Memory B cell (primary cell): ENCODE measurements at regions not wholly inside any gene's neighbourhood (a gene's known extent, or its start where the extent isn't known, plus 50 kb on each side); places are given as distances from the start of the nearest gene placed in this dataset.

Experiments used
- ATAC-seq: fragments of 150-1000 bp; cut with Tn5 transposase; 2 replicates; pipeline ENCODE4 v1.10.0; 2021; ENCODE audit warnings: low read depth, mild to moderate bottlenecking, moderate library complexity
- DNase-seq, 2 donors: peaks; one replicate each; pipeline ENCODE4 v3.0.0; 2022; ENCODE audit warnings: low spot score in 2 of 2
- H3K27ac Mint-ChIP-seq: one replicate; pipeline ENCODE4 v1.8.0; 2022; ENCODE audit warnings: mild to moderate bottlenecking, moderate library complexity, mixed read lengths
- H3K27me3 Mint-ChIP-seq: one replicate; pipeline ENCODE4 v1.8.0; 2022; ENCODE audit warnings: mixed read lengths
- H3K36me3 Mint-ChIP-seq: one replicate; pipeline ENCODE4 v1.8.0; 2022; ENCODE audit warnings: mild to moderate bottlenecking, mixed read lengths
- H3K4me1 Mint-ChIP-seq: one replicate; pipeline ENCODE4 v1.8.0; 2022; ENCODE audit warnings: mixed read lengths
- H3K4me3 Mint-ChIP-seq: one replicate; pipeline ENCODE4 v1.8.0; 2022; ENCODE audit warnings: mild to moderate bottlenecking, moderate library complexity, mixed read lengths
- H3K9me3 Mint-ChIP-seq: one replicate; pipeline ENCODE4 v1.8.0; 2022; ENCODE audit warnings: mixed read lengths

- peaks cover 2% of the 10 kb centered on the region for H3K4me1 Mint-ChIP-seq
- peaks cover 3% of the 10 kb centered on the region for H3K9me3 Mint-ChIP-seq
- H3K27ac Mint-ChIP-seq, result no peak overlapping the region
- H3K27me3 Mint-ChIP-seq, result no peaks in the 10 kb centered on the region
- ATAC-seq (no peak), DNase-seq (no peak)
- H3K36me3 Mint-ChIP-seq, result no peaks in the 10 kb centered on the region
- H3K4me3 Mint-ChIP-seq, result no peak overlapping the region
Observed at GRCh38 chr13:104784891-104785290, 1718.7 kb upstream of the SLC10A2 start.

GRCh38 chr13:104782741-104783140 is 1716.5 kb upstream of the SLC10A2 start:
- Mint-ChIP-seq H3K27me3 (no peaks in the 10 kb centered on the region), H3K9me3 (peaks cover 3% of the 10 kb centered on the region), H3K4me1 (peaks cover 2% of the 10 kb centered on the region), H3K4me3 (no peak overlapping the region), H3K36me3 (no peaks in the 10 kb centered on the region), H3K27ac (no peak overlapping the region)
- ATAC-seq (no peak), DNase-seq (no peak)

- Mint-ChIP-seq H3K4me3 (no peak overlapping the region), H3K4me1 (peaks cover 2% of the 10 kb centered on the region), H3K36me3 (no peaks in the 10 kb centered on the region), H3K27ac (no peak overlapping the region), H3K9me3 (peaks cover 3% of the 10 kb centered on the region), H3K27me3 (no peaks in the 10 kb centered on the region)
- ATAC-seq (no peak), DNase-seq (no peak)
Observed at GRCh38 chr13:104779311-104779993, 1713.2 kb upstream of the SLC10A2 start.

GRCh38 chr13:104773775-104774174 is 1707.6 kb upstream of the SLC10A2 start:
- no peak overlapping the region for H3K27ac Mint-ChIP-seq
- H3K4me3 Mint-ChIP-seq, result no peak overlapping the region
- no peaks in the 10 kb centered on the region for H3K27me3 Mint-ChIP-seq
- no peaks in the 10 kb centered on the region for H3K4me1 Mint-ChIP-seq
- no peak for ATAC-seq
- no peak for DNase-seq
- no peaks in the 10 kb centered on the region for H3K36me3 Mint-ChIP-seq
- no peaks in the 10 kb centered on the region for H3K9me3 Mint-ChIP-seq

- DNase-seq (no peak), ATAC-seq (no peak)
- H3K4me1 Mint-ChIP-seq, result no peaks in the 10 kb centered on the region
- H3K27ac Mint-ChIP-seq, result no peak overlapping the region
- no peaks in the 10 kb centered on the region for H3K9me3 Mint-ChIP-seq
- no peaks in the 10 kb centered on the region for H3K27me3 Mint-ChIP-seq
- H3K4me3 Mint-ChIP-seq, result no peak overlapping the region
- no peaks in the 10 kb centered on the region for H3K36me3 Mint-ChIP-seq
Observed at GRCh38 chr13:104769545-104769944, 1703.3 kb upstream of the SLC10A2 start.

- no peaks in the 10 kb centered on the region for H3K36me3 Mint-ChIP-seq
- H3K4me3 Mint-ChIP-seq, result no peak overlapping the region
- H3K27ac Mint-ChIP-seq, result no peak overlapping the region
- no peaks in the 10 kb centered on the region for H3K9me3 Mint-ChIP-seq
- no peaks in the 10 kb centered on the region for H3K27me3 Mint-ChIP-seq
- ATAC-seq (no peak), DNase-seq (no peak)
- no peaks in the 10 kb centered on the region for H3K4me1 Mint-ChIP-seq
Observed at GRCh38 chr13:104766319-104766718, 1700.1 kb upstream of the SLC10A2 start.

GRCh38 chr13:104764600-104764999 is 1698.4 kb upstream of the SLC10A2 start:
- no peaks in the 10 kb centered on the region for H3K36me3 Mint-ChIP-seq
- DNase-seq (no peak), ATAC-seq (no peak)
- H3K4me3 Mint-ChIP-seq, result no peak overlapping the region
- H3K9me3 Mint-ChIP-seq, result no peaks in the 10 kb centered on the region
- H3K27ac Mint-ChIP-seq, result no peak overlapping the region
- H3K4me1 Mint-ChIP-seq, result no peaks in the 10 kb centered on the region
- H3K27me3 Mint-ChIP-seq, result no peaks in the 10 kb centered on the region

- H3K4me1 Mint-ChIP-seq, result no peaks in the 10 kb centered on the region
- peaks cover 5% of the 10 kb centered on the region for H3K9me3 Mint-ChIP-seq
- no peak overlapping the region for H3K27ac Mint-ChIP-seq
- no peaks in the 10 kb centered on the region for H3K36me3 Mint-ChIP-seq
- H3K4me3 Mint-ChIP-seq, result no peak overlapping the region
- ATAC-seq (no peak), DNase-seq (no peak)
- H3K27me3 Mint-ChIP-seq, result no peaks in the 10 kb centered on the region
Observed at GRCh38 chr13:104759069-104759468, 1692.9 kb upstream of the SLC10A2 start.

GRCh38 chr13:104757712-104758111 is 1691.5 kb upstream of the SLC10A2 start:
- Mint-ChIP-seq H3K27ac (no peak overlapping the region), H3K36me3 (no peaks in the 10 kb centered on the region), H3K4me1 (no peaks in the 10 kb centered on the region), H3K27me3 (no peaks in the 10 kb centered on the region), H3K9me3 (peaks cover 5% of the 10 kb centered on the region), H3K4me3 (no peak overlapping the region)
- DNase-seq, result no peak
- no peak for ATAC-seq

GRCh38 chr13:104750377-104750776 is 1684.2 kb upstream of the SLC10A2 start:
- no peaks in the 10 kb centered on the region for H3K36me3 Mint-ChIP-seq
- DNase-seq, result no peak
- peaks cover 1% of the 10 kb centered on the region for H3K9me3 Mint-ChIP-seq
- no peak overlapping the region for H3K27ac Mint-ChIP-seq
- H3K27me3 Mint-ChIP-seq, result no peaks in the 10 kb centered on the region
- H3K4me1 Mint-ChIP-seq, result no peaks in the 10 kb centered on the region
- ATAC-seq, result no peak
- no peak overlapping the region for H3K4me3 Mint-ChIP-seq

GRCh38 chr13:104740641-104741222 is 1674.5 kb upstream of the SLC10A2 start:
- DNase-seq, result no peak
- Mint-ChIP-seq H3K36me3 (no peaks in the 10 kb centered on the region), H3K4me3 (no peak overlapping the region), H3K27ac (no peak overlapping the region), H3K9me3 (no peaks in the 10 kb centered on the region), H3K27me3 (no peaks in the 10 kb centered on the region), H3K4me1 (no peaks in the 10 kb centered on the region)
- no peak for ATAC-seq

- ATAC-seq (no peak), DNase-seq (no peak)
- no peaks in the 10 kb centered on the region for H3K27me3 Mint-ChIP-seq
- H3K36me3 Mint-ChIP-seq, result no peaks in the 10 kb centered on the region
- no peaks in the 10 kb centered on the region for H3K4me1 Mint-ChIP-seq
- H3K4me3 Mint-ChIP-seq, result no peak overlapping the region
- H3K9me3 Mint-ChIP-seq, result no peaks in the 10 kb centered on the region
- H3K27ac Mint-ChIP-seq, result no peak overlapping the region
Observed at GRCh38 chr13:104737713-104738112, 1671.5 kb upstream of the SLC10A2 start.

- DNase-seq (no peak), ATAC-seq (no peak)
- Mint-ChIP-seq H3K4me1 (no peaks in the 10 kb centered on the region), H3K9me3 (no peaks in the 10 kb centered on the region), H3K36me3 (no peaks in the 10 kb centered on the region), H3K27me3 (no peaks in the 10 kb centered on the region), H3K4me3 (no peak overlapping the region), H3K27ac (no peak overlapping the region)
Observed at GRCh38 chr13:104733427-104733826, 1667.2 kb upstream of the SLC10A2 start.

- H3K9me3 Mint-ChIP-seq, result peaks cover 2% of the 10 kb centered on the region
- DNase-seq (no peak), ATAC-seq (no peak)
- H3K4me3 Mint-ChIP-seq, result no peak overlapping the region
- H3K27me3 Mint-ChIP-seq, result no peaks in the 10 kb centered on the region
- H3K4me1 Mint-ChIP-seq, result no peaks in the 10 kb centered on the region
- H3K36me3 Mint-ChIP-seq, result no peaks in the 10 kb centered on the region
- H3K27ac Mint-ChIP-seq, result no peak overlapping the region
Observed at GRCh38 chr13:104715111-104715510, 1648.9 kb upstream of the SLC10A2 start.
